Type B pancreatic cell (in vitro differentiated cells): ENCODE measurements at regions not wholly inside any gene's neighbourhood (a gene's known extent, or its start where the extent isn't known, plus 50 kb on each side); places are given as distances from the start of the nearest gene placed in this dataset.

Source experiments
- DNase-seq: peaks from one replicate; pipeline ENCODE4 v3.0.0; 2021; ENCODE audit warnings: mixed read lengths; ENCODE audit not compliant: unreplicated experiment; ENCODE audit errors: extremely low spot score
- H3K27ac Mint-ChIP-seq: 2 replicates; pipeline ENCODE4 v1.8.0; 2021; ENCODE audit warnings: mild to moderate bottlenecking, mixed read lengths
- H3K27me3 Mint-ChIP-seq: 2 replicates; pipeline ENCODE4 v1.8.0; 2021; ENCODE audit warnings: mixed read lengths
- H3K36me3 Mint-ChIP-seq: 2 replicates; pipeline ENCODE4 v1.8.0; 2021; ENCODE audit warnings: mixed read lengths
- H3K4me1 Mint-ChIP-seq: one replicate; pipeline ENCODE4 v1.8.0; 2021; ENCODE audit warnings: mixed read lengths; ENCODE audit not compliant: unreplicated experiment
- H3K4me3 Mint-ChIP-seq: 2 replicates; pipeline ENCODE4 v1.8.0; 2021; ENCODE audit warnings: mild to moderate bottlenecking, mixed read lengths
- H3K9me3 Mint-ChIP-seq: 2 replicates; pipeline ENCODE4 v1.8.0; 2021; ENCODE audit warnings: mixed read lengths
- TF ChIP-seq, protein P1 (sequence below): fragments of 200-600 bp; sonication (generic); conservative IDR thresholded peaks from 2 replicates; pipeline ENCODE4 v1.5.0; 2021; ENCODE audit warnings: antibody characterized with exemption, mild to moderate bottlenecking

DNA sequence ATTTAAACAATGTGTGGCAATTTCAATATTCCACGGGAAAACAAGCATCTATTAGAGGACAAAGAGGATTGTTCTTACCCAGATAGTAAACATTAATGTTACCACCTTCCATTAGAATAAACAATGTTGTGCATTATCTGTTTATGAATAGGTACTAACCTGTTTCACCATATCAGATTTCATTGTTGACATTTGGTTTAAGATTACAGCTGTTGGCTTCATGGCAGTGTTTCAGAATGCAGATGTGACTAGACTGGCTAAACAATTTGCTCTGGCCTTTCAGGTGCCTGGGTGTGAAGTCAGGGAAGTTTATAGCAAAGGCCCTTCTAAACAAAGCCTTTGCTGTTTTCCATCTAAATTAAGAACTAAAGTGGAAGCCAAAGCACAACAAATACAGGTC, 464.7 kb upstream of the FAM47C start:
- no peaks in the 10 kb centered on the region for H3K36me3 Mint-ChIP-seq
- TF ChIP-seq, protein P1, sequence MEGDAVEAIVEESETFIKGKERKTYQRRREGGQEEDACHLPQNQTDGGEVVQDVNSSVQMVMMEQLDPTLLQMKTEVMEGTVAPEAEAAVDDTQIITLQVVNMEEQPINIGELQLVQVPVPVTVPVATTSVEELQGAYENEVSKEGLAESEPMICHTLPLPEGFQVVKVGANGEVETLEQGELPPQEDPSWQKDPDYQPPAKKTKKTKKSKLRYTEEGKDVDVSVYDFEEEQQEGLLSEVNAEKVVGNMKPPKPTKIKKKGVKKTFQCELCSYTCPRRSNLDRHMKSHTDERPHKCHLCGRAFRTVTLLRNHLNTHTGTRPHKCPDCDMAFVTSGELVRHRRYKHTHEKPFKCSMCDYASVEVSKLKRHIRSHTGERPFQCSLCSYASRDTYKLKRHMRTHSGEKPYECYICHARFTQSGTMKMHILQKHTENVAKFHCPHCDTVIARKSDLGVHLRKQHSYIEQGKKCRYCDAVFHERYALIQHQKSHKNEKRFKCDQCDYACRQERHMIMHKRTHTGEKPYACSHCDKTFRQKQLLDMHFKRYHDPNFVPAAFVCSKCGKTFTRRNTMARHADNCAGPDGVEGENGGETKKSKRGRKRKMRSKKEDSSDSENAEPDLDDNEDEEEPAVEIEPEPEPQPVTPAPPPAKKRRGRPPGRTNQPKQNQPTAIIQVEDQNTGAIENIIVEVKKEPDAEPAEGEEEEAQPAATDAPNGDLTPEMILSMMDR: no peak
- no peak overlapping the region for H3K27ac Mint-ChIP-seq
- no peak overlapping the region for H3K4me3 Mint-ChIP-seq
- no peak for DNase-seq
- no peaks in the 10 kb centered on the region for H3K9me3 Mint-ChIP-seq
- H3K27me3 Mint-ChIP-seq: no peaks in the 10 kb centered on the region
- no peaks in the 10 kb centered on the region for H3K4me1 Mint-ChIP-seq

DNA sequence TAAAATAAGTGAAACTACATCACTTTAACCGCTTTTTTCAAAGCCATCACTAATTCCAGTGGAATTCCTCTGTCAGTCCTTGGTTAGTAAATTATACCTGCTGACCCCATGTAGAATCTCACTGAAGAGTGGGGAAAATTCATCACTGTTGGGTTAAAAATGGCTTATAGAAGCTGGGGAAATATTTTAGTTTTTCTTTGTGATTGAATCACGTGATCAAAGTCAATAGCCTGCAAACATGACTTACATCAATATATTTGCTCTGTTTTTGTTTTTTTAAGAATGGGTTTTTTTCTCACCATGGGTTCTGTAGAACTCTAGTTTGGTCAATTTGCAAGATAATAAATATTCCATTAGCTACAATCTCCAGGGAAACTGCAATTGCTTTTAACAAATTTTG, 445.2 kb upstream of the FAM47C start:
- no peak overlapping the region for H3K27ac Mint-ChIP-seq
- no peak overlapping the region for H3K4me3 Mint-ChIP-seq
- DNase-seq: no peak
- no peaks in the 10 kb centered on the region for H3K36me3 Mint-ChIP-seq
- no peaks in the 10 kb centered on the region for H3K9me3 Mint-ChIP-seq
- TF ChIP-seq, protein P1: no peak
- H3K4me1 Mint-ChIP-seq: no peaks in the 10 kb centered on the region
- H3K27me3 Mint-ChIP-seq: no peaks in the 10 kb centered on the region

- no peak overlapping the region for H3K4me3 Mint-ChIP-seq
- no peaks in the 10 kb centered on the region for H3K36me3 Mint-ChIP-seq
- no peak overlapping the region for H3K27ac Mint-ChIP-seq
- H3K4me1 Mint-ChIP-seq: no peaks in the 10 kb centered on the region
- DNase-seq: no peak
- TF ChIP-seq, protein P1: no peak
- no peaks in the 10 kb centered on the region for H3K9me3 Mint-ChIP-seq
- H3K27me3 Mint-ChIP-seq: no peaks in the 10 kb centered on the region
Measured at GRCh38 chrX:36568946-36569345, 439.2 kb upstream of the FAM47C start.

- H3K27ac Mint-ChIP-seq: no peak overlapping the region
- H3K27me3 Mint-ChIP-seq: no peaks in the 10 kb centered on the region
- no peaks in the 10 kb centered on the region for H3K9me3 Mint-ChIP-seq
- no peaks in the 10 kb centered on the region for H3K4me1 Mint-ChIP-seq
- no peak for DNase-seq
- H3K4me3 Mint-ChIP-seq: no peak overlapping the region
- TF ChIP-seq, protein P1: no peak
- no peaks in the 10 kb centered on the region for H3K36me3 Mint-ChIP-seq
Measured at GRCh38 chrX:36573720-36574119, 434.4 kb upstream of the FAM47C start.

DNA sequence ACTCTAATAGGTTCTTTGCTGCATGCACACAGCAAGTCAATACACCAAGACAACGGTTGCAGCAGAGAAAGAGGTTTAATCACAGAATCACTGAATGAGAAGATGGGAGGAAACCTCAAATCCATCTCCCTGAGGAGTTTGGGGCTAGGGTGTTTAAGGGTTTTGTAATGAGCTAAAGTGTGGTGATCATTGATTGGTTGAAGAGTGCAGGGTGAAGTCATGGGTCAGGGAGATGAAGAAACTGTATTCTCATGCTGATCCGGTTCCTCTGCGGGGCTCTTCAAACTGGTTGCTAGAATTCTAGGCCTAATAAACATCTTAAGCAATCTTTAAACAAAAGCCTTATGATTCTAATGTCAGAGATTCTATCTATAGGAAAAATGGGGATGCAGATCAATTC, 432.5 kb upstream of the FAM47C start:
- Mint-ChIP-seq H3K27me3 (no peaks in the 10 kb centered on the region), H3K4me3 (no peak overlapping the region), H3K27ac (no peak overlapping the region), H3K36me3 (no peaks in the 10 kb centered on the region), H3K9me3 (no peaks in the 10 kb centered on the region), H3K4me1 (no peaks in the 10 kb centered on the region)
- DNase-seq: no peak
- TF ChIP-seq, protein P1: no peak

DNA sequence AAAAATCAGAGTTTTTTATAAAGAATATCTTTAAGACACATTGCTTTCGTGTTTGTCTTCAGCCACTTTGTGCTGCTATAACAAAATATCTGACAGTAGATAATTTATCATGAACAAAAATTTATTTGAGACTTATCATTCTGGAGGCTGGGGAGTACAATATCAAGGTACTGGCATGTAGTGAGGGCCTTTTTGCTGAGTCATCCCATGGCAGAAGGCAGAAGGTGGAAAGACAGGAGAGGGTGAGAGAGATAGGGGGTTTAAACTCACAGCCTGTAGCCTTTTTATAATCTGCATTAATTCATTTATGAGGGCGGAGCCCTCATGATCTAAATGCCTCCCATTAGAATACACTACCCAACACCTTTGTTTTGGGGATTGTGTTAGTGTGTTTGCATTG, 431.2 kb upstream of the FAM47C start:
- no peaks in the 10 kb centered on the region for H3K36me3 Mint-ChIP-seq
- no peaks in the 10 kb centered on the region for H3K27me3 Mint-ChIP-seq
- no peak for DNase-seq
- H3K9me3 Mint-ChIP-seq: peaks cover 3% of the 10 kb centered on the region
- H3K4me1 Mint-ChIP-seq: no peaks in the 10 kb centered on the region
- H3K4me3 Mint-ChIP-seq: no peak overlapping the region
- TF ChIP-seq, protein P1: no peak
- no peak overlapping the region for H3K27ac Mint-ChIP-seq
